GM12891 (cell line): ENCODE measurements at regions not wholly inside any gene's neighbourhood (a gene's known extent, or its start where the extent isn't known, plus 50 kb on each side); places are given as distances from the start of the nearest gene placed in this dataset.

Experiments used
- POLR2A ChIP-seq: IDR thresholded peaks from 2 replicates; pipeline ENCODE4 v1.6.1; 2011; ENCODE audit warnings: low read depth, low read length, control low read depth
- POLR2AphosphoS5 ChIP-seq: IDR thresholded peaks from 2 replicates; pipeline ENCODE4 v1.6.1; 2011; ENCODE audit warnings: low read depth, low read length, control low read depth

GRCh38 chr9:93812410-93812668 lies 142.8 kb downstream of the BARX1 start:
- no peak for TF ChIP-seq POLR2A
- no peak for TF ChIP-seq POLR2AphosphoS5
